Liver (tissue), 3 donors: ENCODE measurements at regions not wholly inside any gene's neighbourhood (a gene's known extent, or its start where the extent isn't known, plus 50 kb on each side); places are given as distances from the start of the nearest gene placed in this dataset.

Source experiments
- CTCF ChIP-seq: fragments of 150-350 bp; IDR thresholded peaks from 2 replicates; pipeline ENCODE4 v1.5.1; 2017; ENCODE audit warnings: improper control_type of control experiment, low read depth, low read length; ENCODE audit not compliant: missing input control
- GABPA ChIP-seq, 2 donors: IDR thresholded peaks in 1 of 2; conservative IDR thresholded peaks in 1 of 2; 2 replicates each; pipeline ENCODE4 v1.6.1; 2016; ENCODE audit warnings: antibody characterized with exemption in 2 of 2, mild to moderate bottlenecking in 1 of 2, moderate library complexity in 1 of 2
- JUND ChIP-seq, 2 donors: IDR thresholded peaks; 2 replicates each; pipeline ENCODE4 v1.6.1; 2016; ENCODE audit warnings: antibody characterized with exemption in 2 of 2
- MAX ChIP-seq: IDR thresholded peaks from 2 replicates; pipeline ENCODE4 v1.6.1; 2016; ENCODE audit warnings: antibody characterized with exemption
- RAD21 ChIP-seq, 2 donors: IDR thresholded peaks; 2 replicates each; pipeline ENCODE4 v1.6.1; 2016; ENCODE audit warnings: antibody characterized with exemption in 2 of 2, mild to moderate bottlenecking in 2 of 2
- REST ChIP-seq: IDR thresholded peaks from 2 replicates; pipeline ENCODE4 v1.6.1; 2016; ENCODE audit warnings: antibody characterized with exemption, mild to moderate bottlenecking
- TAF1 ChIP-seq: conservative IDR thresholded peaks from 2 replicates; pipeline ENCODE4 v1.6.1; 2016; ENCODE audit warnings: antibody characterized with exemption, mild to moderate bottlenecking
- ZBTB33 ChIP-seq: IDR thresholded peaks from 2 replicates; pipeline ENCODE4 v1.6.1; 2016; ENCODE audit warnings: antibody characterized with exemption
- donor health status: healthy.
- donor health status: healthy.

- TF ChIP-seq TAF1 (no peak), CTCF (no peak), REST (no peak), RAD21 (IDR thresholded peaks at IDR 0.05) (no peak), JUND (IDR thresholded peaks at IDR 0.05) (no peak), MAX (no peak), ZBTB33 (no peak), GABPA (IDR thresholded peaks at IDR 0.05 in 1 of 2, conservative IDR thresholded peaks at IDR 0.05 in 1 of 2) (no peak)
Measured at GRCh38 chr2:9055471-9055870, 52.0 kb upstream of the MBOAT2 start.
